ENCODE measurements at regions not wholly inside any gene's neighbourhood (a gene's known extent, or its start where the extent isn't known, plus 50 kb on each side); places are given as distances from the start of the nearest gene placed in this dataset.

GRCh38 chr16:5972747-5973146, 875.2 kb upstream of the EEF2KMT start:
- peaks cover 0 to 6% of the 10 kb centered on the region in 2 donors for H3K9me3 ChIP-seq (ENCODE audit: control insufficient read depth in 2 of 2, low read length in 2 of 2)
- no peaks in the 10 kb centered on the region for H3K36me3 ChIP-seq (ENCODE audit: control insufficient read depth in 2 of 2, insufficient read depth in 2 of 2, low read length in 2 of 2)
- no peak overlapping the region for H3K27ac ChIP-seq (ENCODE audit: low read depth in 2 of 2, low read length in 2 of 2)
- H3K27me3 ChIP-seq (ENCODE audit: control insufficient read depth in 2 of 2, insufficient read depth in 2 of 2, low read length in 2 of 2), result no peaks in the 10 kb centered on the region
- no peak overlapping the region for H3K4me3 ChIP-seq (ENCODE audit: low read length in 2 of 2)
- H3K9ac ChIP-seq (ENCODE audit: low read depth in 1 of 2, low read length in 2 of 2), result no peak overlapping the region
- H3K4me1 ChIP-seq (ENCODE audit: control insufficient read depth in 2 of 2, insufficient read depth in 2 of 2, low read length in 2 of 2), result no peaks in the 10 kb centered on the region

DNA sequence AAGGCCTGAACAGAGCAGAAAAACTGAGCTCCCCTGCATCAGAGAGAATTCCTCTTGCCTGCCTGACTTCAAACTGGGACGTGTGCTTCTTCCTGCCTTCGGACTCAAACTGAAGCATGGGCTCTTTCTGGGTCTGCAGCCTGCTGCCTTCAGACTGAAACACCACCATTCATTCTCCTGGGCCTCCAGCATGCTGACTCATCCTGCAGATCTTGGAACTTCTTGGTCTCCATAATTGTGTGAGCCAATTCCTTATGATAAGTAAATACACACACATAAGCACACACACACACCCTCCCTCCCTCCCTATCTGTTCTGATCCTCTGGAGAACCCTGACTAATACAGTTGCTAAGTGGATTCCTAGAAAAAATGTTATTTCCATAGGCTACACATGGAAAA, 874.3 kb upstream of the EEF2KMT start:
- H3K4me1 ChIP-seq (ENCODE audit: control insufficient read depth in 2 of 2, insufficient read depth in 2 of 2, low read length in 2 of 2), result no peaks in the 10 kb centered on the region
- H3K27me3 ChIP-seq (ENCODE audit: control insufficient read depth in 2 of 2, insufficient read depth in 2 of 2, low read length in 2 of 2), result no peaks in the 10 kb centered on the region
- H3K9me3 ChIP-seq (ENCODE audit: control insufficient read depth in 2 of 2, low read length in 2 of 2), result peaks cover 0 to 6% of the 10 kb centered on the region in 2 donors
- H3K4me3 ChIP-seq (ENCODE audit: low read length in 2 of 2), result no peak overlapping the region
- no peak overlapping the region for H3K9ac ChIP-seq (ENCODE audit: low read depth in 1 of 2, low read length in 2 of 2)
- H3K27ac ChIP-seq (ENCODE audit: low read depth in 2 of 2, low read length in 2 of 2), result no peak overlapping the region
- no peaks in the 10 kb centered on the region for H3K36me3 ChIP-seq (ENCODE audit: control insufficient read depth in 2 of 2, insufficient read depth in 2 of 2, low read length in 2 of 2)

GRCh38 chr16:5971106-5971505, 873.5 kb upstream of the EEF2KMT start:
- peaks cover 0 to under 1% of the 10 kb centered on the region in 2 donors for H3K4me1 ChIP-seq (ENCODE audit: control insufficient read depth in 2 of 2, insufficient read depth in 2 of 2, low read length in 2 of 2)
- H3K27ac ChIP-seq (ENCODE audit: low read depth in 2 of 2, low read length in 2 of 2), result no peak overlapping the region
- no peaks in the 10 kb centered on the region for H3K27me3 ChIP-seq (ENCODE audit: control insufficient read depth in 2 of 2, insufficient read depth in 2 of 2, low read length in 2 of 2)
- no peak overlapping the region for H3K4me3 ChIP-seq (ENCODE audit: low read length in 2 of 2)
- H3K9me3 ChIP-seq (ENCODE audit: control insufficient read depth in 2 of 2, low read length in 2 of 2), result peaks cover 0 to 6% of the 10 kb centered on the region in 2 donors
- H3K9ac ChIP-seq (ENCODE audit: low read depth in 1 of 2, low read length in 2 of 2), result no peak overlapping the region
- no peaks in the 10 kb centered on the region for H3K36me3 ChIP-seq (ENCODE audit: control insufficient read depth in 2 of 2, insufficient read depth in 2 of 2, low read length in 2 of 2)

DNA sequence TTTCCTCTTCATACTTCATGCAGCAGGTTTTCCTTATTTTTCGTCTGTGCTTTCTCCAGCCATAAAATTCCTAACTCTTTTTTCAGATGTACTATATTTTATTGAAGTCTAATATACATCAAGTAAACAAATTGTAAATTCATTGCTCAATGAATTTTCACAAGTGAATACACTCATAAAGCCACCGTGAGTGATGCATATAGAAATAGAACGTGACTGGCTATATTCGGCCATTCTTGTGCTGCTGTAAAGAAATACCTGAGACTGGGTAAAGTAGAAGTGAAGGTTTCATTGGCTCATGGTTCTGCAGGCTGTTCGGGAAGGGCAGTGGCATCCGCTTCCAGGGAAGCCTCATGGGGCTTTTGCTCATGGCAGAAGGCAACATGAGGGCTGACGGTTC, 868.4 kb upstream of the EEF2KMT start:
- peaks cover 0 to 7% of the 10 kb centered on the region in 2 donors for H3K9me3 ChIP-seq (ENCODE audit: control insufficient read depth in 2 of 2, low read length in 2 of 2)
- H3K9ac ChIP-seq (ENCODE audit: low read depth in 1 of 2, low read length in 2 of 2), result no peak overlapping the region

GRCh38 chr16:5965321-5965720, 867.7 kb upstream of the EEF2KMT start:
- H3K36me3 ChIP-seq (ENCODE audit: control insufficient read depth in 2 of 2, insufficient read depth in 2 of 2, low read length in 2 of 2), result no peaks in the 10 kb centered on the region
- peaks cover 0 to 2% of the 10 kb centered on the region in 2 donors for H3K9me3 ChIP-seq (ENCODE audit: control insufficient read depth in 2 of 2, low read length in 2 of 2)
- no peak overlapping the region for H3K4me3 ChIP-seq (ENCODE audit: low read length in 2 of 2)
- H3K27me3 ChIP-seq (ENCODE audit: control insufficient read depth in 2 of 2, insufficient read depth in 2 of 2, low read length in 2 of 2), result no peaks in the 10 kb centered on the region
- peak overlapping the region in 1 of 2 donors; percentile 48 for H3K27ac ChIP-seq (ENCODE audit: low read depth in 2 of 2, low read length in 2 of 2)
- no peak overlapping the region for H3K9ac ChIP-seq (ENCODE audit: low read depth in 1 of 2, low read length in 2 of 2)
- H3K4me1 ChIP-seq (ENCODE audit: control insufficient read depth in 2 of 2, insufficient read depth in 2 of 2, low read length in 2 of 2), result peaks cover 0 to 6% of the 10 kb centered on the region in 2 donors

More for the DNA sequence above, 868.4 kb upstream of the EEF2KMT start:
- H3K27ac ChIP-seq (ENCODE audit: low read depth in 2 of 2, low read length in 2 of 2), result peak overlapping the region in 1 of 2 donors; percentile 48
- H3K4me1 ChIP-seq (ENCODE audit: control insufficient read depth in 2 of 2, insufficient read depth in 2 of 2, low read length in 2 of 2), result peaks cover 0 to 6% of the 10 kb centered on the region in 2 donors
- H3K4me3 ChIP-seq (ENCODE audit: low read length in 2 of 2), result no peak overlapping the region
- no peaks in the 10 kb centered on the region for H3K36me3 ChIP-seq (ENCODE audit: control insufficient read depth in 2 of 2, insufficient read depth in 2 of 2, low read length in 2 of 2)
- H3K27me3 ChIP-seq (ENCODE audit: control insufficient read depth in 2 of 2, insufficient read depth in 2 of 2, low read length in 2 of 2), result no peaks in the 10 kb centered on the region

DNA sequence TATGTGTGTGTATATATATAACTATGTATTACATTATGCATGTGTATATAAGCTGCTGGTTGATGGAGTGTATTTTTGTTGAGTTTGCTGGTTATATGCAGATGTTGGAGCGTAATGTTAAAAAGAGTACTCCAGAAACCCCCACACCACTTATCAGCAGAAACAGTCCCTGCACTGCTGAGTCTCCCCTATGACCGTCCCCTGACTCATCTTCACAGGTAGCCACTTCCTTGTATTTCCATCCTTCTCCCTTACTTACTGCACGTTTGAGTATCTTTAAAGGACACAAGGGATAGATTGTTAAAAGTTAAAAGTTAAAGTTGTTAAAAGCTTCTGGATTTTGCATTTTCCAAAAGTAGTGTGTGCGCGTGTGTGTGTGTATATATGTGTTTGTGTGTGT, 853.9 kb upstream of the EEF2KMT start:
- Histone ChIP-seq H3K9me3 (ENCODE audit: control insufficient read depth in 2 of 2, low read length in 2 of 2) (no peaks in the 10 kb centered on the region), H3K4me3 (ENCODE audit: low read length in 2 of 2) (no peak overlapping the region), H3K9ac (ENCODE audit: low read depth in 1 of 2, low read length in 2 of 2) (no peak overlapping the region), H3K36me3 (ENCODE audit: control insufficient read depth in 2 of 2, insufficient read depth in 2 of 2, low read length in 2 of 2) (no peaks in the 10 kb centered on the region), H3K27ac (ENCODE audit: low read depth in 2 of 2, low read length in 2 of 2) (no peak overlapping the region), H3K4me1 (ENCODE audit: control insufficient read depth in 2 of 2, insufficient read depth in 2 of 2, low read length in 2 of 2) (no peaks in the 10 kb centered on the region), H3K27me3 (ENCODE audit: control insufficient read depth in 2 of 2, insufficient read depth in 2 of 2, low read length in 2 of 2) (no peaks in the 10 kb centered on the region)

DNA sequence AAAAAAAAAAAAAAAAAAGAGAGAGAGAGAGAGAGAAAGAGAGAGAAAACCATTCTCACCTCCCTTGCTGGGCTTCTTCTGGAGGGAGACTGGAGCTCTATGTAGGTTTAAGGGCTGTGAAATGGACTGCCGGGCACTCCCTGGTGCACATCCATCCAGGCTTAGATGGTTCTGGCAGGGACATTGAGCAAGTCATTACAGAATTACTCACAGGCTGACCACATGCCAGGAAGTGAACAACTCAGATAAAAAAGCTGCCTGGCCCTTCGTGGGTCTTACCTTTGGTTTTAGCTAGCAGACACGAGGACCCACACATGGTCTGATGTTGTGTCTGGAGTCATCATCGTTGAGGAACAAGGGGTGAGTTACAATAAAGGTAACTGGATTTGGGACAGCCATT, 847.4 kb upstream of the EEF2KMT start:
- H3K4me3 ChIP-seq (ENCODE audit: low read length in 2 of 2), result no peak overlapping the region
- no peaks in the 10 kb centered on the region for H3K36me3 ChIP-seq (ENCODE audit: control insufficient read depth in 2 of 2, insufficient read depth in 2 of 2, low read length in 2 of 2)
- H3K27ac ChIP-seq (ENCODE audit: low read depth in 2 of 2, low read length in 2 of 2), result no peak overlapping the region
- no peak overlapping the region for H3K9ac ChIP-seq (ENCODE audit: low read depth in 1 of 2, low read length in 2 of 2)
- no peaks in the 10 kb centered on the region for H3K4me1 ChIP-seq (ENCODE audit: control insufficient read depth in 2 of 2, insufficient read depth in 2 of 2, low read length in 2 of 2)
- peaks cover 4 to 6% of the 10 kb centered on the region in 2 donors for H3K9me3 ChIP-seq (ENCODE audit: control insufficient read depth in 2 of 2, low read length in 2 of 2)
- no peaks in the 10 kb centered on the region for H3K27me3 ChIP-seq (ENCODE audit: control insufficient read depth in 2 of 2, insufficient read depth in 2 of 2, low read length in 2 of 2)

GRCh38 chr16:5938607-5939006, 841.0 kb upstream of the EEF2KMT start:
- Histone ChIP-seq H3K27me3 (ENCODE audit: control insufficient read depth in 2 of 2, insufficient read depth in 2 of 2, low read length in 2 of 2) (no peaks in the 10 kb centered on the region), H3K9me3 (ENCODE audit: control insufficient read depth in 2 of 2, low read length in 2 of 2) (peaks cover 4 to 9% of the 10 kb centered on the region in 2 donors), H3K9ac (ENCODE audit: low read depth in 1 of 2, low read length in 2 of 2) (no peak overlapping the region), H3K4me3 (ENCODE audit: low read length in 2 of 2) (no peak overlapping the region), H3K36me3 (ENCODE audit: control insufficient read depth in 2 of 2, insufficient read depth in 2 of 2, low read length in 2 of 2) (no peaks in the 10 kb centered on the region), H3K27ac (ENCODE audit: low read depth in 2 of 2, low read length in 2 of 2) (no peak overlapping the region), H3K4me1 (ENCODE audit: control insufficient read depth in 2 of 2, insufficient read depth in 2 of 2, low read length in 2 of 2) (no peaks in the 10 kb centered on the region)

DNA sequence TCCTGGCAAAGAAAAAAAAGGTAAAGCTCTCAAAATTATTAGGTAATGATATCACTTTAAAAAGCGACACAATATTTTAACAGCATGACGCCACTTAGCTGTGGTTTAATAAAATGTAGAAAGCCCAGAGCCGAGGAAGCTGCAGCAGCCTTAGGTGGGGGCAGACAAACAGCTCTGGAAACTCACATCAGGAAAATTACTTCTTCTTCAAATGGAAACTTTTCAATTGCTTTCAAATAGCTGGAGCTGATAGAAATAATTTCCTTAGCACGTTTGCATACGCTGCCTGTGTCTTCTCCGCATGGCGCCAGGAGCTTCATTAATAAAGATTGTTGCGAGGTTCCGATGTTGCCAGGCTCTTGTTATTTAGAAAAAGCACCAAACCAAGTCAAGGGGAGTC, 835.3 kb upstream of the EEF2KMT start:
- no peaks in the 10 kb centered on the region for H3K36me3 ChIP-seq (ENCODE audit: control insufficient read depth in 2 of 2, insufficient read depth in 2 of 2, low read length in 2 of 2)
- no peaks in the 10 kb centered on the region for H3K4me1 ChIP-seq (ENCODE audit: control insufficient read depth in 2 of 2, insufficient read depth in 2 of 2, low read length in 2 of 2)
- no peak overlapping the region for H3K27ac ChIP-seq (ENCODE audit: low read depth in 2 of 2, low read length in 2 of 2)
- H3K4me3 ChIP-seq (ENCODE audit: low read length in 2 of 2), result no peak overlapping the region
- H3K9ac ChIP-seq (ENCODE audit: low read depth in 1 of 2, low read length in 2 of 2), result no peak overlapping the region
- no peaks in the 10 kb centered on the region for H3K9me3 ChIP-seq (ENCODE audit: control insufficient read depth in 2 of 2, low read length in 2 of 2)
- no peaks in the 10 kb centered on the region for H3K27me3 ChIP-seq (ENCODE audit: control insufficient read depth in 2 of 2, insufficient read depth in 2 of 2, low read length in 2 of 2)

DNA sequence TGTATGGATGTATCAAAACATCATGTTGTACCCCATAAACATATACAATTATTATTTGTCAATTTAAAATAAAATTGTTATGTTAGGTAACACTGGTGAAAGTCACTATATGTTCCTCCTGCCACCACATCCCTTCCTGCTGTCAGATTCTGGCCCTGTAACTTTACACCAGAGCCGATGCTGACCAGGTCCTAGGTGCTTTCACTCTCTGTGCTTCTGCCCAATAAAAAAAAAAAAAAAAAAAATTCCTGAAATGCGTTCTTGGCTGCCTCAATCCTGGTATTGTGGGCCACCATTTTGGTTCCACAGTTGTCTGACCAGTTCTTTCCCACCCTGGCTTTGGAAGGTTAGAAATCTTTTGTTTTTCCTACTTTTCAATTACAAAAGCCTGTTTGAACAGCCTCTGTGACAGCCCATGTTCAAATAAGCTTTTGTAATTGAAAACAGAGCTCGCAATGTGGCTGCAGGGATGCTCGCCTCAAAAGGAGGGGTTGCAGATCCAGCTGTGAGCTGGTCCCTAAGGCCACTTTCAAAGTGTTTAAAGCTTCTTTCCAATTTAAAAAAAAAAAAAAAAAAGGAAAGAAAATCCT, 831.0 kb upstream of the EEF2KMT start:
- no peak overlapping the region for H3K27ac ChIP-seq (ENCODE audit: low read depth in 2 of 2, low read length in 2 of 2)
- H3K9ac ChIP-seq (ENCODE audit: low read depth in 1 of 2, low read length in 2 of 2), result no peak overlapping the region
- no peak overlapping the region for H3K4me3 ChIP-seq (ENCODE audit: low read length in 2 of 2)

GRCh38 chr16:5925850-5926249, 828.3 kb upstream of the EEF2KMT start:
- Histone ChIP-seq H3K9me3 (ENCODE audit: control insufficient read depth in 2 of 2, low read length in 2 of 2) (no peaks in the 10 kb centered on the region), H3K4me1 (ENCODE audit: control insufficient read depth in 2 of 2, insufficient read depth in 2 of 2, low read length in 2 of 2) (no peaks in the 10 kb centered on the region), H3K27ac (ENCODE audit: low read depth in 2 of 2, low read length in 2 of 2) (no peak overlapping the region), H3K9ac (ENCODE audit: low read depth in 1 of 2, low read length in 2 of 2) (no peak overlapping the region), H3K27me3 (ENCODE audit: control insufficient read depth in 2 of 2, insufficient read depth in 2 of 2, low read length in 2 of 2) (no peaks in the 10 kb centered on the region), H3K4me3 (ENCODE audit: low read length in 2 of 2) (no peak overlapping the region), H3K36me3 (ENCODE audit: control insufficient read depth in 2 of 2, insufficient read depth in 2 of 2, low read length in 2 of 2) (no peaks in the 10 kb centered on the region)

More for the DNA sequence above, 831.0 kb upstream of the EEF2KMT start:
- H3K4me1 ChIP-seq (ENCODE audit: control insufficient read depth in 2 of 2, insufficient read depth in 2 of 2, low read length in 2 of 2), result no peaks in the 10 kb centered on the region
- no peaks in the 10 kb centered on the region for H3K27me3 ChIP-seq (ENCODE audit: control insufficient read depth in 2 of 2, insufficient read depth in 2 of 2, low read length in 2 of 2)
- H3K9me3 ChIP-seq (ENCODE audit: control insufficient read depth in 2 of 2, low read length in 2 of 2), result no peaks in the 10 kb centered on the region
- no peaks in the 10 kb centered on the region for H3K36me3 ChIP-seq (ENCODE audit: control insufficient read depth in 2 of 2, insufficient read depth in 2 of 2, low read length in 2 of 2)
